ENCODE measurements at regions not wholly inside any gene's neighbourhood (a gene's known extent, or its start where the extent isn't known, plus 50 kb on each side); places are given as distances from the start of the nearest gene placed in this dataset.

- Mint-ChIP-seq H3K36me3 (no peaks in the 10 kb centered on the region), H3K27me3 (ENCODE audit: low read depth in 2 of 2) (peaks cover 46 to 86% of the 10 kb centered on the region in 2 donors), H3K4me3 (no peak overlapping the region), H3K27ac (no peak overlapping the region), H3K4me1 (no peaks in the 10 kb centered on the region), H3K9me3 (no peaks in the 10 kb centered on the region)
- intact Hi-C loops (cut with micrococcal nuclease) = no loop called here
- Histone ChIP-seq H3K4me3 (ENCODE audit: low read length) (no peak overlapping the region), H3K36me3 (ENCODE audit: control insufficient read depth, insufficient read depth, low read length) (no peaks in the 10 kb centered on the region), H3K27me3 (ENCODE audit: control insufficient read depth, insufficient read depth, low read length) (no peaks in the 10 kb centered on the region), H3K9me3 (ENCODE audit: control insufficient read depth, insufficient read depth, low read length) (no peaks in the 10 kb centered on the region), H3K4me1 (ENCODE audit: control insufficient read depth, insufficient read depth, low read length) (peaks cover 9% of the 10 kb centered on the region), H3K27ac (ENCODE audit: low read length) (no peak overlapping the region)
- 40% methylated on average over 2 of the region's 3 CpGs for WGBS (ENCODE audit: insufficient coverage)
- TF ChIP-seq CTCF (IDR thresholded peaks at IDR 0.05) = no peak
- ATAC-seq (no peak), DNase-seq (no peak)
Observed at GRCh38 chr15:70327328-70327855, 229.7 kb upstream of the TLE3 start.

DNA sequence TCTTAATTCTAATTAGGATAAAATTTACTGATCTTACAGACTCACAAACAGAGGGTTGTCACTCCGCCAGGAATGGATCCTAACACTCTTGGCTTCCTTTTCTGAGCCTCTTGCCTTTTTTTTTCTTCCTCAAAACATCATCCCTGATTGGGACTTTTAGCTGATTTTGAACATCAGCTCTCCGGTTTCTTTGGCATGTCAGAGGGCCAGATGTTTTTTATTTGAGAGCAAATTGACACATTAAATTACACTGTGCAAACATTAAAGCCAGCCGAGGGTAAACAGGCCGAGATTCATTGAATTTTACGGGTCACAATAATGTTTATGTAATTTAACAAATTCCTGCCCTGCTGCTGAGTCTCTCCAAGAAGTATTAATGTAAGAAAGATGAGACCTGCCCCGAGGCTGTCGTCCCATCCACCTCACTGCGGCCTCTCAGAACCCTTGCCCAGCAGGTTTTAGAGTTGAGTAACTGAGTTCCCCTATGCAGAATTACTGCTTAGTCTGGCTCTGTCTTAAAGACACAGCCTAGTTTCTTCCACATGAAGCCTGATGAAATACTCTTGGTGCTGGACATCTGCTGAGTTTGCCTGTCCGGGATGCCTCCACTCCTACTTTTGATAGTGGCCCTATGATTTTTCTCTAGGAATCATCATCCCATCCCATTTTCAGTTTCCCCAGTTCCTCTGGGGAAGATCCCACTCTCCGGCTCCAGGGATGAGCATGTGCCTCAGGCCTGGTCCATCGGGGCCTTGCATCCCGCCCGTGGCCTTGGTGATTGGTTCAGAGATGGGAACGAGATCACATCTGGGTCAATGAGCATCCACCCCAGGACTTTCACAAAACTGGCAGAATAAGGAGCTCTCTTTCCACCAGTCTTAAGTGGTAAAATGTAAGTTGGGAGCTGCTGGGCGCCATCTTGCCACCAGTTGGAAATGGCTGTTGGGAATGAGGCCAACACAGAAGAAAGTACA lies 226.6 kb upstream of the TLE3 start:
- Histone ChIP-seq H3K36me3 (ENCODE audit: control insufficient read depth, insufficient read depth, low read length) (no peaks in the 10 kb centered on the region), H3K27ac (ENCODE audit: low read length) (no peak overlapping the region), H3K9me3 (ENCODE audit: control insufficient read depth, insufficient read depth, low read length) (no peaks in the 10 kb centered on the region), H3K4me3 (ENCODE audit: low read length) (no peak overlapping the region), H3K27me3 (ENCODE audit: control insufficient read depth, insufficient read depth, low read length) (no peaks in the 10 kb centered on the region), H3K4me1 (ENCODE audit: control insufficient read depth, insufficient read depth, low read length) (peaks cover 21% of the 10 kb centered on the region)
- no peaks in the 10 kb centered on the region for H3K36me3 Mint-ChIP-seq
- H3K4me1 Mint-ChIP-seq = no peaks in the 10 kb centered on the region
- no peak overlapping the region for H3K4me3 Mint-ChIP-seq
- 94% methylated on average over 15 of the region's 15 CpGs for WGBS (ENCODE audit: insufficient coverage)
- intact Hi-C loops (cut with micrococcal nuclease) = no loop called here
- TF ChIP-seq CTCF (IDR thresholded peaks at IDR 0.05) = no peak
- DNase-seq (no peak), ATAC-seq (no peak)
- H3K9me3 Mint-ChIP-seq = no peaks in the 10 kb centered on the region
- no peak overlapping the region for H3K27ac Mint-ChIP-seq
- H3K27me3 Mint-ChIP-seq (ENCODE audit: low read depth in 2 of 2) = peaks cover 48 to 86% of the 10 kb centered on the region in 2 donors

GRCh38 chr15:70323111-70323851 lies 225.6 kb upstream of the TLE3 start:
- TF ChIP-seq CTCF (IDR thresholded peaks at IDR 0.05) = no peak
- no peak overlapping the region for H3K4me3 Mint-ChIP-seq
- ATAC-seq (no peak), DNase-seq (no peak)
- H3K27ac ChIP-seq (ENCODE audit: low read length) = no peak overlapping the region
- no peaks in the 10 kb centered on the region for H3K27me3 ChIP-seq (ENCODE audit: control insufficient read depth, insufficient read depth, low read length)
- H3K9me3 ChIP-seq (ENCODE audit: control insufficient read depth, insufficient read depth, low read length) = no peaks in the 10 kb centered on the region
- no peaks in the 10 kb centered on the region for H3K9me3 Mint-ChIP-seq
- no peaks in the 10 kb centered on the region for H3K36me3 Mint-ChIP-seq
- H3K36me3 ChIP-seq (ENCODE audit: control insufficient read depth, insufficient read depth, low read length) = no peaks in the 10 kb centered on the region
- no peak overlapping the region for H3K4me3 ChIP-seq (ENCODE audit: low read length)
- H3K27me3 Mint-ChIP-seq (ENCODE audit: low read depth in 2 of 2) = peaks cover 50 to 86% of the 10 kb centered on the region in 2 donors
- no peak overlapping the region for H3K27ac Mint-ChIP-seq
- no peaks in the 10 kb centered on the region for H3K4me1 Mint-ChIP-seq
- WGBS (ENCODE audit: insufficient coverage) = 85% methylated on average over 10 of the region's 11 CpGs
- intact Hi-C loops (cut with micrococcal nuclease) = no loop called here
- peaks cover 20% of the 10 kb centered on the region for H3K4me1 ChIP-seq (ENCODE audit: control insufficient read depth, insufficient read depth, low read length)
